Uterus (tissue), 2 donors: ENCODE measurements at regions not wholly inside any gene's neighbourhood (a gene's known extent, or its start where the extent isn't known, plus 50 kb on each side); places are given as distances from the start of the nearest gene placed in this dataset.
"Not testable (repeated sequence)": the region's sequence is repeated elsewhere in the genome, so short reads cannot be mapped to it uniquely, and the experiment has no call there.

Experiments
- CTCF ChIP-seq, 4 experiments: fragments of 200-600 bp in 2 of 4; fragments of 450-650 bp in 2 of 4; sonication (generic) in 2 of 4; IDR thresholded peaks; one replicate each; pipeline ENCODE4 v1.5.1; 2016 to 2019; ENCODE audit warnings: antibody characterized with exemption in 4 of 4, mild to moderate bottlenecking in 2 of 4, moderate library complexity in 1 of 4
- POLR2A ChIP-seq, 2 donors: fragments of 450-650 bp; IDR thresholded peaks; one replicate each; pipeline ENCODE4 v1.6.1; 2016; ENCODE audit warnings: antibody characterized with exemption in 2 of 2, mild to moderate bottlenecking in 1 of 2, moderate library complexity in 1 of 2

- TF ChIP-seq POLR2A, CTCF (IDR thresholded peaks at IDR 0.05): not testable (repeated sequence)
Observed at GRCh38 chr1:213808288-213808687, 179.5 kb upstream of the PROX1 start.
